ENCODE measurements at regions not wholly inside any gene's neighbourhood (a gene's known extent, or its start where the extent isn't known, plus 50 kb on each side); places are given as distances from the start of the nearest gene placed in this dataset.

- in situ Hi-C loops (cut with HindIII; ENCODE audit: low sequenced_read_pairs) = loop anchor here (5.0 to 10.0 kb wide), 2 partner anchors 47 to 521 kb away; no protein-coding TSS in a partner anchor
Observed at GRCh38 chr1:234554218-234554697, 55.7 kb downstream of the IRF2BP2 start.

- in situ Hi-C loops (cut with HindIII; ENCODE audit: low sequenced_read_pairs) = loop anchor here (5.0 to 10.0 kb wide), 2 partner anchors 46 to 521 kb away; no protein-coding TSS in a partner anchor
Observed at GRCh38 chr1:234553240-234554188, 56.5 kb downstream of the IRF2BP2 start.

GRCh38 chr1:234551032-234551378 is 59.0 kb downstream of the IRF2BP2 start:
- in situ Hi-C loops (cut with HindIII; ENCODE audit: low sequenced_read_pairs) = loop anchor here (5.0 to 10.0 kb wide), 2 partner anchors 44 to 524 kb away; no protein-coding TSS in a partner anchor

- in situ Hi-C loops (cut with HindIII; ENCODE audit: low sequenced_read_pairs) = loop anchor here (5.0 to 10.0 kb wide), 2 partner anchors 43 to 524 kb away; no protein-coding TSS in a partner anchor
Observed at GRCh38 chr1:234550341-234551031, 59.5 kb downstream of the IRF2BP2 start.

- in situ Hi-C loops (cut with HindIII; ENCODE audit: low sequenced_read_pairs) = loop anchor here (5.0 to 10.0 kb wide), 2 partner anchors 42 to 525 kb away; no protein-coding TSS in a partner anchor
Observed at GRCh38 chr1:234549447-234550021, 60.4 kb downstream of the IRF2BP2 start.

GRCh38 chr1:234546890-234547788 is 62.8 kb downstream of the IRF2BP2 start:
- in situ Hi-C loops (cut with HindIII; ENCODE audit: low sequenced_read_pairs) = no loop called here

- in situ Hi-C loops (cut with HindIII; ENCODE audit: low sequenced_read_pairs) = no loop called here
Observed at GRCh38 chr1:234546387-234546704, 63.6 kb downstream of the IRF2BP2 start.

GRCh38 chr1:234545517-234546386 is 64.2 kb downstream of the IRF2BP2 start:
- in situ Hi-C loops (cut with HindIII; ENCODE audit: low sequenced_read_pairs) = no loop called here

- in situ Hi-C loops (cut with HindIII; ENCODE audit: low sequenced_read_pairs) = no loop called here
Observed at GRCh38 chr1:234544087-234544579, 65.2 kb upstream of the TARBP1 start.

- in situ Hi-C loops (cut with HindIII; ENCODE audit: low sequenced_read_pairs) = no loop called here
Observed at GRCh38 chr1:234543442-234544086, 64.6 kb upstream of the TARBP1 start.

- in situ Hi-C loops (cut with HindIII; ENCODE audit: low sequenced_read_pairs) = no loop called here
Observed at GRCh38 chr1:234542211-234542850, 63.4 kb upstream of the TARBP1 start.

- in situ Hi-C loops (cut with HindIII; ENCODE audit: low sequenced_read_pairs) = no loop called here
Observed at GRCh38 chr1:234541286-234541975, 62.5 kb upstream of the TARBP1 start.

GRCh38 chr1:234540404-234540762 is 61.4 kb upstream of the TARBP1 start:
- in situ Hi-C loops (cut with HindIII; ENCODE audit: low sequenced_read_pairs) = no loop called here

- in situ Hi-C loops (cut with HindIII; ENCODE audit: low sequenced_read_pairs) = no loop called here
Observed at GRCh38 chr1:234539666-234540403, 60.9 kb upstream of the TARBP1 start.

- in situ Hi-C loops (cut with HindIII; ENCODE audit: low sequenced_read_pairs) = no loop called here
Observed at GRCh38 chr1:234538930-234539649, 60.1 kb upstream of the TARBP1 start.

GRCh38 chr1:234538062-234538731 is 59.2 kb upstream of the TARBP1 start:
- in situ Hi-C loops (cut with HindIII; ENCODE audit: low sequenced_read_pairs) = no loop called here
